H9 (cell line): ENCODE measurements at regions not wholly inside any gene's neighbourhood (a gene's known extent, or its start where the extent isn't known, plus 50 kb on each side); places are given as distances from the start of the nearest gene placed in this dataset.

Experiments
- DNase-seq: peaks from one replicate; pipeline ENCODE4 v3.0.0-alpha.2; 2017
- H2AFZ ChIP-seq: one replicate; pipeline ENCODE4 v1.6.1; 2013; ENCODE audit warnings: mild to moderate bottlenecking, low read length, control low read depth, moderate library complexity
- H2AK5ac ChIP-seq: 2 replicates; pipeline ENCODE4 v1.6.1; 2013; ENCODE audit warnings: low read length, control low read depth, mixed read lengths; ENCODE audit not compliant: insufficient read length
- H2BK120ac ChIP-seq: one replicate; pipeline ENCODE4 v1.6.1; 2013; ENCODE audit warnings: low read depth, mild to moderate bottlenecking, low read length, control low read depth, inconsistent platforms; ENCODE audit not compliant: poor library complexity, severe bottlenecking
- H2BK12ac ChIP-seq: 2 replicates; pipeline ENCODE4 v1.6.1; 2013; ENCODE audit warnings: low read length, control low read depth, mixed read lengths, low read depth; ENCODE audit not compliant: insufficient read length
- H2BK15ac ChIP-seq: 2 replicates; pipeline ENCODE4 v1.6.1; 2013; ENCODE audit warnings: low read depth, low read length, control low read depth
- H2BK20ac ChIP-seq: one replicate; pipeline ENCODE4 v1.6.1; 2013; ENCODE audit warnings: low read depth, mild to moderate bottlenecking, low read length, control low read depth, inconsistent platforms; ENCODE audit not compliant: poor library complexity, severe bottlenecking
- H2BK5ac ChIP-seq: 2 replicates; pipeline ENCODE4 v1.6.1; 2013; ENCODE audit warnings: low read length, control low read depth, mixed read lengths; ENCODE audit not compliant: insufficient read length
- H3K14ac ChIP-seq: 2 replicates; pipeline ENCODE4 v1.6.1; 2013; ENCODE audit warnings: low read length, control low read depth; ENCODE audit not compliant: insufficient read depth
- H3K18ac ChIP-seq: 2 replicates; pipeline ENCODE4 v1.6.1; 2013; ENCODE audit warnings: low read depth, mild to moderate bottlenecking, mixed read lengths, low read length, control low read depth; ENCODE audit not compliant: insufficient read length
- H3K23ac ChIP-seq: 2 replicates; pipeline ENCODE4 v1.6.1; 2013; ENCODE audit warnings: low read length, control low read depth, mixed read lengths, low read depth; ENCODE audit not compliant: insufficient read length
- H3K23me2 ChIP-seq: 2 replicates; pipeline ENCODE4 v1.6.1; 2013; ENCODE audit warnings: low read depth, mild to moderate bottlenecking, mixed read lengths, low read length, control low read depth; ENCODE audit not compliant: insufficient read length, poor library complexity, severe bottlenecking
- H3K27ac ChIP-seq: 2 replicates; pipeline ENCODE4 v1.5.1; 2013; ENCODE audit warnings: low read length, control low read depth, mixed read lengths, low read depth; ENCODE audit not compliant: insufficient read length
- H3K27me3 ChIP-seq: 2 replicates; pipeline ENCODE4 v1.6.1; 2013; ENCODE audit warnings: low read length, control low read depth, inconsistent platforms; ENCODE audit not compliant: insufficient read depth
- H3K4ac ChIP-seq: 2 replicates; pipeline ENCODE4 v1.6.1; 2013; ENCODE audit warnings: low read depth, mild to moderate bottlenecking, control low read depth, inconsistent platforms, low read length, moderate library complexity
- H3K4me1 ChIP-seq: 2 replicates; pipeline ENCODE4 v1.6.1; 2013; ENCODE audit warnings: low read length, control low read depth, inconsistent platforms; ENCODE audit not compliant: insufficient read depth
- H3K4me2 ChIP-seq: 2 replicates; pipeline ENCODE4 v1.6.1; 2013; ENCODE audit warnings: low read length, control low read depth, mixed read lengths; ENCODE audit not compliant: insufficient read length, insufficient read depth
- H3K56ac ChIP-seq: 2 replicates; pipeline ENCODE4 v1.6.1; 2013; ENCODE audit warnings: low read depth, mild to moderate bottlenecking, mixed read lengths, low read length, control low read depth; ENCODE audit not compliant: insufficient read length
- H3K79me1 ChIP-seq: 2 replicates; pipeline ENCODE4 v1.6.1; 2013; ENCODE audit warnings: low read depth, mild to moderate bottlenecking, moderate library complexity, low read length, control low read depth, inconsistent platforms; ENCODE audit not compliant: insufficient read depth, poor library complexity, severe bottlenecking
- H3K79me2 ChIP-seq: 2 replicates; pipeline ENCODE4 v1.6.1; 2013; ENCODE audit warnings: low read length, control low read depth, inconsistent platforms; ENCODE audit not compliant: insufficient read depth
- H3K9ac ChIP-seq: 2 replicates; pipeline ENCODE4 v1.6.1; 2013; ENCODE audit warnings: low read length, control low read depth, mixed read lengths; ENCODE audit not compliant: insufficient read length; ENCODE audit errors: extremely low read depth
- H3K9me3 ChIP-seq: one replicate; pipeline ENCODE4 v1.6.1; 2013; ENCODE audit warnings: low read depth, low read length, inconsistent platforms; ENCODE audit not compliant: control insufficient read depth
- H3T11ph ChIP-seq: one replicate; pipeline ENCODE4 v1.6.1; 2013; ENCODE audit warnings: mild to moderate bottlenecking, low read length, control low read depth, inconsistent platforms
- H4K20me1 ChIP-seq: one replicate; pipeline ENCODE4 v1.6.1; 2013; ENCODE audit not compliant: control insufficient read depth, insufficient read length, insufficient read depth
- H4K5ac ChIP-seq: 2 replicates; pipeline ENCODE4 v1.6.1; 2013; ENCODE audit warnings: low read depth, mild to moderate bottlenecking, mixed read lengths, low read length, control low read depth; ENCODE audit not compliant: insufficient read length
- H4K8ac ChIP-seq: replicated peaks from 2 replicates; pipeline ENCODE4 v1.6.1; 2013; ENCODE audit warnings: low read length, control low read depth, mixed read lengths, low read depth; ENCODE audit not compliant: insufficient read length
- H4K91ac ChIP-seq: 2 replicates; pipeline ENCODE4 v1.6.1; 2013; ENCODE audit warnings: low read depth, mild to moderate bottlenecking, moderate library complexity, mixed read lengths, low read length, control low read depth; ENCODE audit not compliant: insufficient read length
- H3K27ac Mint-ChIP-seq, 3 experiments: 2 replicates in 2 of 3; 3 replicates in 1 of 3; pipeline ENCODE4 v1.8.0; 2020 to 2021; ENCODE audit warnings: mixed read lengths in 3 of 3, mild to moderate bottlenecking in 1 of 3, moderate library complexity in 1 of 3
- H3K27me3 Mint-ChIP-seq: 2 replicates; pipeline ENCODE4 v1.8.0; 2021; ENCODE audit warnings: low read depth, mild to moderate bottlenecking, moderate library complexity, mixed read lengths
- H3K36me3 Mint-ChIP-seq, 3 experiments: 2 replicates in 2 of 3; 3 replicates in 1 of 3; pipeline ENCODE4 v1.8.0; 2020 to 2021; ENCODE audit warnings: low read depth in 3 of 3, mixed read lengths in 3 of 3; ENCODE audit not compliant: insufficient read depth in 1 of 3
- H3K4me1 Mint-ChIP-seq, 2 experiments: 2 replicates each; pipeline ENCODE4 v1.8.0; 2020; ENCODE audit warnings: mixed read lengths in 2 of 2
- H3K4me3 Mint-ChIP-seq, 2 experiments: 2 replicates in 1 of 2; 3 replicates in 1 of 2; pipeline ENCODE4 v1.8.0; 2020 to 2021; ENCODE audit warnings: mild to moderate bottlenecking in 2 of 2, mixed read lengths in 2 of 2, moderate library complexity in 1 of 2
- H3K9me3 Mint-ChIP-seq, 2 experiments: 2 replicates in 1 of 2; 3 replicates in 1 of 2; pipeline ENCODE4 v1.8.0; 2020; ENCODE audit warnings: mild to moderate bottlenecking in 2 of 2, mixed read lengths in 2 of 2, moderate library complexity in 1 of 2
- CTCF ChIP-seq: fragments of 200-600 bp; sonication (generic); conservative IDR thresholded peaks from 3 replicates; pipeline ENCODE4 v1.8.0; 2021; ENCODE audit warnings: antibody characterized with exemption, mild to moderate bottlenecking
- WGBS: extraction: QIAGEN DNeasy Blood & Tissue Kit; methylation state at CpG from one replicate; pipeline ENCODE4 v1.1.7; 2013; ENCODE audit warnings: missing lambda C conversion rate, low lambda C conversion rate, mixed read lengths; ENCODE audit not compliant: insufficient read length; ENCODE audit errors: extremely low coverage; 5-methylcytosine and 5-hydroxymethylcytosine counted together

GRCh38 chr16:51666074-51666473, 515.0 kb upstream of the SALL1 start:
- H3K9ac ChIP-seq = no peak overlapping the region
- H2BK5ac ChIP-seq = no peak overlapping the region
- no peaks in the 10 kb centered on the region for H3K9me3 ChIP-seq
- no peak overlapping the region for H3K18ac ChIP-seq
- no peak overlapping the region for H2AFZ ChIP-seq
- no peak overlapping the region for H2BK15ac ChIP-seq
- Mint-ChIP-seq H3K4me3 (no peak overlapping the region), H3K36me3 (no peaks in the 10 kb centered on the region), H3K9me3 (no peaks in the 10 kb centered on the region), H3K27ac (no peak overlapping the region), H3K4me1 (peaks cover 24 to 42% of the 10 kb centered on the region in 2 experiments), H3K27me3 (peaks cover 13% of the 10 kb centered on the region)
- WGBS = no CpG with 5 or more reads among the region's 6 CpGs
- no peak overlapping the region for H3K23ac ChIP-seq
- no peak overlapping the region for H4K8ac ChIP-seq
- no peaks in the 10 kb centered on the region for H3K23me2 ChIP-seq
- no peak overlapping the region for H3K4me2 ChIP-seq
- no peak overlapping the region for H2BK12ac ChIP-seq
- H4K91ac ChIP-seq = no peak overlapping the region
- TF ChIP-seq CTCF = no peak
- H3K27ac ChIP-seq = no peak overlapping the region
- no peaks in the 10 kb centered on the region for H3K27me3 ChIP-seq
- H3K79me2 ChIP-seq = no peaks in the 10 kb centered on the region
- H2AK5ac ChIP-seq = no peak overlapping the region
- no peak overlapping the region for H3K4ac ChIP-seq
- H2BK20ac ChIP-seq = no peak overlapping the region
- no peak overlapping the region for H3T11ph ChIP-seq
- no peaks in the 10 kb centered on the region for H4K20me1 ChIP-seq
- no peak overlapping the region for H3K14ac ChIP-seq
- no peak overlapping the region for H2BK120ac ChIP-seq
- DNase-seq = no peak
- no peaks in the 10 kb centered on the region for H3K79me1 ChIP-seq
- no peaks in the 10 kb centered on the region for H3K4me1 ChIP-seq
- H3K56ac ChIP-seq = no peak overlapping the region
- no peak overlapping the region for H4K5ac ChIP-seq
